ENCODE measurements at regions not wholly inside any gene's neighbourhood (a gene's known extent, or its start where the extent isn't known, plus 50 kb on each side); places are given as distances from the start of the nearest gene placed in this dataset.
A peak's percentile ranks its signal among the peaks of the same experiment; 100 is the strongest.

- Histone ChIP-seq H3K4me1 (no peaks in the 10 kb centered on the region), H3K27ac (no peak overlapping the region), H3K9me3 (no peaks in the 10 kb centered on the region), H3K36me3 (no peaks in the 10 kb centered on the region), H3K27me3 (no peaks in the 10 kb centered on the region), H3K4me3 (no peak overlapping the region)
- DNase-seq (ENCODE audit: low spot score): peak; percentile 69
- no peak for TF ChIP-seq CTCF (IDR thresholded peaks at IDR 0.05)
Measured at GRCh38 chr5:54616031-54616430, 98.5 kb downstream of the SNX18 start.

- H3K27me3 ChIP-seq: no peaks in the 10 kb centered on the region
- H3K9me3 ChIP-seq: no peaks in the 10 kb centered on the region
- no peaks in the 10 kb centered on the region for H3K36me3 ChIP-seq
- no peak overlapping the region for H3K4me3 ChIP-seq
- no peak for TF ChIP-seq CTCF (IDR thresholded peaks at IDR 0.05)
- no peak overlapping the region for H3K27ac ChIP-seq
- no peak for DNase-seq (ENCODE audit: low spot score)
- no peaks in the 10 kb centered on the region for H3K4me1 ChIP-seq
Measured at GRCh38 chr5:54615381-54615780, 97.8 kb downstream of the SNX18 start.

- no peak overlapping the region for H3K4me3 ChIP-seq
- no peaks in the 10 kb centered on the region for H3K9me3 ChIP-seq
- H3K27me3 ChIP-seq: no peaks in the 10 kb centered on the region
- DNase-seq (ENCODE audit: low spot score): no peak
- TF ChIP-seq CTCF (IDR thresholded peaks at IDR 0.05): no peak
- no peaks in the 10 kb centered on the region for H3K36me3 ChIP-seq
- H3K27ac ChIP-seq: no peak overlapping the region
- no peaks in the 10 kb centered on the region for H3K4me1 ChIP-seq
Measured at GRCh38 chr5:54612711-54613110, 95.2 kb downstream of the SNX18 start.

- Histone ChIP-seq H3K27me3 (no peaks in the 10 kb centered on the region), H3K36me3 (no peaks in the 10 kb centered on the region), H3K4me1 (no peaks in the 10 kb centered on the region), H3K4me3 (no peak overlapping the region), H3K27ac (no peak overlapping the region), H3K9me3 (no peaks in the 10 kb centered on the region)
- TF ChIP-seq CTCF (IDR thresholded peaks at IDR 0.05): no peak
- DNase-seq (ENCODE audit: low spot score): no peak
Measured at GRCh38 chr5:54611290-54611951, 93.9 kb downstream of the SNX18 start.

- no peak overlapping the region for H3K4me3 ChIP-seq
- no peaks in the 10 kb centered on the region for H3K4me1 ChIP-seq
- TF ChIP-seq CTCF (IDR thresholded peaks at IDR 0.05): no peak
- H3K36me3 ChIP-seq: no peaks in the 10 kb centered on the region
- H3K27me3 ChIP-seq: no peaks in the 10 kb centered on the region
- no peak for DNase-seq (ENCODE audit: low spot score)
- H3K27ac ChIP-seq: no peak overlapping the region
- no peaks in the 10 kb centered on the region for H3K9me3 ChIP-seq
Measured at GRCh38 chr5:54610197-54610944, 92.8 kb downstream of the SNX18 start.

All from right atrium auricular region (tissue), 2 donors.